Natural killer cell (primary cell): ENCODE measurements at regions not wholly inside any gene's neighbourhood (a gene's known extent, or its start where the extent isn't known, plus 50 kb on each side); places are given as distances from the start of the nearest gene placed in this dataset.
A peak's percentile ranks its signal among the peaks of the same experiment; 100 is the strongest.

Experiments
- ATAC-seq, 3 donors: fragments of 150-1000 bp in 2 of 3; fragments of 200-7000 bp in 1 of 3; cut with Tn5 transposase; 1 replicate in 1 of 3; 2 replicates in 2 of 3; pipeline ENCODE4 v1.10.0; 2021; ENCODE audit warnings: mild to moderate bottlenecking in 2 of 3, moderate library complexity in 2 of 3
- DNase-seq, 2 donors: peaks; one replicate each; pipeline versions ENCODE4 v3.0.0 to v3.0.0-alpha.2; 2013 to 2021; ENCODE audit warnings: mixed read lengths in 1 of 2
- H3K27ac ChIP-seq: one replicate; pipeline ENCODE4 v1.5.1; 2013; ENCODE audit warnings: mild to moderate bottlenecking, low read length
- H3K27me3 ChIP-seq: one replicate; pipeline ENCODE4 v1.6.1; 2013; ENCODE audit warnings: low read length; ENCODE audit not compliant: control insufficient read depth, insufficient read depth
- H3K36me3 ChIP-seq: one replicate; pipeline ENCODE4 v1.6.1; 2013; ENCODE audit warnings: low read length; ENCODE audit not compliant: control insufficient read depth, insufficient read depth
- H3K4me1 ChIP-seq: one replicate; pipeline ENCODE4 v1.6.1; 2013; ENCODE audit warnings: low read length; ENCODE audit not compliant: control insufficient read depth, insufficient read depth
- H3K4me3 ChIP-seq: one replicate; pipeline ENCODE4 v1.5.1; 2013; ENCODE audit warnings: low read length
- H3K9me3 ChIP-seq: one replicate; pipeline ENCODE4 v1.6.1; 2013; ENCODE audit warnings: low read length; ENCODE audit not compliant: control insufficient read depth, insufficient read depth
- H3K27ac Mint-ChIP-seq, 2 donors: one replicate each; pipeline ENCODE4 v1.8.0; 2022; ENCODE audit warnings: mild to moderate bottlenecking in 2 of 2, mixed read lengths in 2 of 2, moderate library complexity in 1 of 2
- H3K27me3 Mint-ChIP-seq, 2 donors: one replicate each; pipeline ENCODE4 v1.8.0; 2022; ENCODE audit warnings: low read depth in 2 of 2, mixed read lengths in 2 of 2
- H3K36me3 Mint-ChIP-seq: one replicate; pipeline ENCODE4 v1.8.0; 2022; ENCODE audit warnings: mixed read lengths
- H3K4me1 Mint-ChIP-seq, 2 donors: one replicate each; pipeline ENCODE4 v1.8.0; 2022; ENCODE audit warnings: mixed read lengths in 2 of 2
- H3K4me3 Mint-ChIP-seq: one replicate; pipeline ENCODE4 v1.8.0; 2022; ENCODE audit warnings: mild to moderate bottlenecking, moderate library complexity, mixed read lengths
- H3K9me3 Mint-ChIP-seq, 2 donors: one replicate each; pipeline ENCODE4 v1.8.0; 2022; ENCODE audit warnings: mixed read lengths in 2 of 2
- WGBS: methylation state at CpG from one replicate; pipeline ENCODE4 v1.1.7; 2013; ENCODE audit warnings: missing lambda C conversion rate; ENCODE audit not compliant: insufficient coverage; 5-methylcytosine and 5-hydroxymethylcytosine counted together
- intact Hi-C: fragments of 100-400 bp; cut with micrococcal nuclease; formaldehyde crosslinking; loops from one replicate; pipeline ENCODE4 v1.14.2; 2022
- TF ChIP-seq, protein P1 (sequence below): fragments of 200-600 bp; IDR thresholded peaks from one replicate; pipeline ENCODE4 v1.8.0; 2022; ENCODE audit warnings: antibody characterized with exemption

- Mint-ChIP-seq H3K36me3 (no peaks in the 10 kb centered on the region), H3K27ac (no peak overlapping the region), H3K9me3 (no peaks in the 10 kb centered on the region), H3K4me3 (no peak overlapping the region), H3K4me1 (no peaks in the 10 kb centered on the region), H3K27me3 (peaks cover 9 to 16% of the 10 kb centered on the region in 2 donors)
- 96% methylated on average over 2 of the region's 3 CpGs for WGBS
- Histone ChIP-seq H3K9me3 (no peaks in the 10 kb centered on the region), H3K4me3 (no peak overlapping the region), H3K4me1 (no peaks in the 10 kb centered on the region), H3K36me3 (no peaks in the 10 kb centered on the region), H3K27me3 (no peaks in the 10 kb centered on the region), H3K27ac (no peak overlapping the region)
- intact Hi-C loops, result no loop called here
- ATAC-seq (no peak), DNase-seq (no peak)
- TF ChIP-seq, protein P1, sequence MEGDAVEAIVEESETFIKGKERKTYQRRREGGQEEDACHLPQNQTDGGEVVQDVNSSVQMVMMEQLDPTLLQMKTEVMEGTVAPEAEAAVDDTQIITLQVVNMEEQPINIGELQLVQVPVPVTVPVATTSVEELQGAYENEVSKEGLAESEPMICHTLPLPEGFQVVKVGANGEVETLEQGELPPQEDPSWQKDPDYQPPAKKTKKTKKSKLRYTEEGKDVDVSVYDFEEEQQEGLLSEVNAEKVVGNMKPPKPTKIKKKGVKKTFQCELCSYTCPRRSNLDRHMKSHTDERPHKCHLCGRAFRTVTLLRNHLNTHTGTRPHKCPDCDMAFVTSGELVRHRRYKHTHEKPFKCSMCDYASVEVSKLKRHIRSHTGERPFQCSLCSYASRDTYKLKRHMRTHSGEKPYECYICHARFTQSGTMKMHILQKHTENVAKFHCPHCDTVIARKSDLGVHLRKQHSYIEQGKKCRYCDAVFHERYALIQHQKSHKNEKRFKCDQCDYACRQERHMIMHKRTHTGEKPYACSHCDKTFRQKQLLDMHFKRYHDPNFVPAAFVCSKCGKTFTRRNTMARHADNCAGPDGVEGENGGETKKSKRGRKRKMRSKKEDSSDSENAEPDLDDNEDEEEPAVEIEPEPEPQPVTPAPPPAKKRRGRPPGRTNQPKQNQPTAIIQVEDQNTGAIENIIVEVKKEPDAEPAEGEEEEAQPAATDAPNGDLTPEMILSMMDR, result no peak
Observed at GRCh38 chr13:42715909-42716308, 65.5 kb upstream of the FAM216B start.

DNA sequence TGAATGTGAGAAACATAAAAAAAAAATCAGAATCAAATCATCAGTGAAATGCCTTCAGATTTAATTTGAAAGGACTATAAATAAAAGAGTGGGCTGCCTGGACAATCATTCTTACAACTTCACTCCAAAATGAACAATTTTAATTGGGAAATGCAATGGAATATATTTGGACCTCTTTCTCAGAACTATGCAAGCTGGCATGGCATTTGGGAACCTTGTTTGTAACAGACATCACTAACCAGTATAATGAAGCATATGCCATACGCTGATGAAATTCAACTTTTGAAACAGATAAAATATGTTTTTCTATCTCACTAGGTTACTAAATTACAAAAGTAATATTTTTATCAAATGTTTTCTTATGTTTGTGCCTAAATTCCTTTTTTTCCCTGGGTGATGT lies 64.2 kb upstream of the FAM216B start:
- Histone ChIP-seq H3K27ac (no peak overlapping the region), H3K27me3 (no peaks in the 10 kb centered on the region), H3K36me3 (no peaks in the 10 kb centered on the region), H3K4me1 (no peaks in the 10 kb centered on the region), H3K4me3 (no peak overlapping the region), H3K9me3 (no peaks in the 10 kb centered on the region)
- Mint-ChIP-seq H3K27ac (no peak overlapping the region), H3K27me3 (peaks cover 9 to 16% of the 10 kb centered on the region in 2 donors), H3K4me3 (no peak overlapping the region), H3K4me1 (no peaks in the 10 kb centered on the region), H3K36me3 (no peaks in the 10 kb centered on the region), H3K9me3 (no peaks in the 10 kb centered on the region)
- intact Hi-C loops, result no loop called here
- TF ChIP-seq, protein P1, result no peak
- DNase-seq (no peak), ATAC-seq (no peak)
- WGBS, result no CpG with 5 or more reads among the region's 1 CpG

- no peaks in the 10 kb centered on the region for H3K4me1 ChIP-seq
- H3K9me3 ChIP-seq, result no peaks in the 10 kb centered on the region
- no peak overlapping the region for H3K4me3 ChIP-seq
- Mint-ChIP-seq H3K36me3 (no peaks in the 10 kb centered on the region), H3K27me3 (peaks cover 9 to 16% of the 10 kb centered on the region in 2 donors), H3K4me3 (no peak overlapping the region), H3K4me1 (no peaks in the 10 kb centered on the region), H3K27ac (no peak overlapping the region), H3K9me3 (no peaks in the 10 kb centered on the region)
- DNase-seq (no peak), ATAC-seq (peak in 2 of 3 donors; percentile 39 to 76)
- H3K36me3 ChIP-seq, result no peaks in the 10 kb centered on the region
- WGBS, result 77% methylated on average over 12 of the region's 12 CpGs
- no peak overlapping the region for H3K27ac ChIP-seq
- no peaks in the 10 kb centered on the region for H3K27me3 ChIP-seq
- TF ChIP-seq, protein P1, result no peak
- intact Hi-C loops, result no loop called here
Observed at GRCh38 chr13:42720113-42720857, 61.1 kb upstream of the FAM216B start.

DNA sequence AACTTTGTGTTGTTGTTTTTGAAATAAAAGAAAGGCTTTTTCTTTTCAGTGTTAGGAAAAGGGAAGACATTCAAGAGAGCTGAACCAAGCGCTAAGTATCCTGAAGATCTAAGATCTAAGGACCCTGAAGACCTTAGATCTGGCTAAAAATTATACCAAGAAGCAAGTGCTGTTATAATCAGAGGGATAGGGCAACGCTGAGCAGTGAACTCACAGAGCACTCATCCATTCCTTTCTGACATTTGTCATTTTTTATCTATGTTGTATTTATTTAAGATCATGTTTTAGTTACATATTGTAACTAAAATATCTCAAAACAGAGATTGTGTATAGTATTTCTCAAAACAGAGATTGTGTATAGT lies 60.5 kb upstream of the FAM216B start:
- Histone ChIP-seq H3K27me3 (no peaks in the 10 kb centered on the region), H3K9me3 (no peaks in the 10 kb centered on the region), H3K4me3 (no peak overlapping the region), H3K36me3 (no peaks in the 10 kb centered on the region), H3K27ac (no peak overlapping the region), H3K4me1 (no peaks in the 10 kb centered on the region)
- TF ChIP-seq, protein P1, result no peak
- peaks cover 9 to 16% of the 10 kb centered on the region in 2 donors for H3K27me3 Mint-ChIP-seq
- H3K4me1 Mint-ChIP-seq, result no peaks in the 10 kb centered on the region
- no peak overlapping the region for H3K27ac Mint-ChIP-seq
- no peaks in the 10 kb centered on the region for H3K9me3 Mint-ChIP-seq
- H3K36me3 Mint-ChIP-seq, result no peaks in the 10 kb centered on the region
- intact Hi-C loops, result no loop called here
- ATAC-seq, result no peak
- WGBS, result 89% methylated on average over 1 of the region's 2 CpGs
- DNase-seq, result no peak
- no peak overlapping the region for H3K4me3 Mint-ChIP-seq
